HL-60 (cell line): ENCODE measurements at regions not wholly inside any gene's neighbourhood (a gene's known extent, or its start where the extent isn't known, plus 50 kb on each side); places are given as distances from the start of the nearest gene placed in this dataset.

Experiments
- CTCF ChIP-seq: IDR thresholded peaks from one replicate; pipeline ENCODE4 v1.5.1; 2011; ENCODE audit warnings: low read length, control low read depth, inconsistent platforms; ENCODE audit not compliant: insufficient read depth
- GABPA ChIP-seq: IDR thresholded peaks from 2 replicates; pipeline ENCODE4 v1.6.1; 2012; ENCODE audit warnings: low read depth
- POLR2AphosphoS5 ChIP-seq: IDR thresholded peaks from 2 replicates; pipeline ENCODE4 v1.6.1; 2012; ENCODE audit warnings: low read depth
- REST ChIP-seq: IDR thresholded peaks from 2 replicates; pipeline ENCODE4 v1.6.1; 2012; ENCODE audit warnings: low read depth; ENCODE audit not compliant: insufficient replicate concordance
- SPI1 ChIP-seq: IDR thresholded peaks from 2 replicates; pipeline ENCODE4 v1.6.1; 2012; ENCODE audit warnings: low read depth, mild to moderate bottlenecking, borderline replicate concordance

GRCh38 chr18:45252474-45252873 is 362.8 kb upstream of the SLC14A2 start:
- TF ChIP-seq CTCF (no peak), REST (no peak), POLR2AphosphoS5 (no peak), SPI1 (no peak), GABPA (no peak)
